GM13976 (cell line): ENCODE measurements at regions not wholly inside any gene's neighbourhood (a gene's known extent, or its start where the extent isn't known, plus 50 kb on each side); places are given as distances from the start of the nearest gene placed in this dataset.

Experiments used
- DNase-seq: peaks from one replicate; pipeline ENCODE4 v3.0.0; 2012; ENCODE audit warnings: low spot score
- in situ Hi-C: fragments of 300-500 bp; cut with MboI; formaldehyde crosslinking; loops from one replicate; pipeline ENCODE4 v1.12.0; 2022; ENCODE audit warnings: low sequenced_read_pairs, mixed read lengths, inconsistent platforms; ENCODE audit not compliant: unreplicated experiment
- TF ChIP-seq, protein P1 (sequence below): IDR thresholded peaks from 2 replicates; pipeline ENCODE4 v1.5.1; 2012; ENCODE audit warnings: borderline replicate concordance, mild to moderate bottlenecking; ENCODE audit not compliant: insufficient read depth; ENCODE audit errors: extremely low read depth, missing control alignments, control extremely low read depth

DNA sequence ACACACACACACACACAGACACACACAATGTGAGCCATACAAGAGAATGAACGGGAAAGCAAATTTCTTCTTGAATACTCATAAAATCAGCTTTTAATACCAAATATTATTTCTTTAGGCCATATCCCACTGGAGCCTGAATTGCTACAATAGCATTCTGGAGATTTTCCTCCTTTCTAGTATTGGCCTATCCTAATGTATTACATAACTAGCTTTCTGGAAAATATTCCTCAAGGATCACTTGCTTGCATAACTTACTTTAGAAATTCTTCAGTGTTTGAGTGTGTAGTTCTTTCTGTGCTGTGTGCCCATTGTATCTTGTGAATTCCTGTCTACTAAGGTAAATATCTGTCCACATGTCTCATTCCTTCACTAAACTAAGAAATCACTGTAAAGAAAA, 351.0 kb upstream of the MCTP2 start:
- TF ChIP-seq, protein P1, sequence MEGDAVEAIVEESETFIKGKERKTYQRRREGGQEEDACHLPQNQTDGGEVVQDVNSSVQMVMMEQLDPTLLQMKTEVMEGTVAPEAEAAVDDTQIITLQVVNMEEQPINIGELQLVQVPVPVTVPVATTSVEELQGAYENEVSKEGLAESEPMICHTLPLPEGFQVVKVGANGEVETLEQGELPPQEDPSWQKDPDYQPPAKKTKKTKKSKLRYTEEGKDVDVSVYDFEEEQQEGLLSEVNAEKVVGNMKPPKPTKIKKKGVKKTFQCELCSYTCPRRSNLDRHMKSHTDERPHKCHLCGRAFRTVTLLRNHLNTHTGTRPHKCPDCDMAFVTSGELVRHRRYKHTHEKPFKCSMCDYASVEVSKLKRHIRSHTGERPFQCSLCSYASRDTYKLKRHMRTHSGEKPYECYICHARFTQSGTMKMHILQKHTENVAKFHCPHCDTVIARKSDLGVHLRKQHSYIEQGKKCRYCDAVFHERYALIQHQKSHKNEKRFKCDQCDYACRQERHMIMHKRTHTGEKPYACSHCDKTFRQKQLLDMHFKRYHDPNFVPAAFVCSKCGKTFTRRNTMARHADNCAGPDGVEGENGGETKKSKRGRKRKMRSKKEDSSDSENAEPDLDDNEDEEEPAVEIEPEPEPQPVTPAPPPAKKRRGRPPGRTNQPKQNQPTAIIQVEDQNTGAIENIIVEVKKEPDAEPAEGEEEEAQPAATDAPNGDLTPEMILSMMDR, result no peak
- in situ Hi-C loops, result no loop called here

DNA sequence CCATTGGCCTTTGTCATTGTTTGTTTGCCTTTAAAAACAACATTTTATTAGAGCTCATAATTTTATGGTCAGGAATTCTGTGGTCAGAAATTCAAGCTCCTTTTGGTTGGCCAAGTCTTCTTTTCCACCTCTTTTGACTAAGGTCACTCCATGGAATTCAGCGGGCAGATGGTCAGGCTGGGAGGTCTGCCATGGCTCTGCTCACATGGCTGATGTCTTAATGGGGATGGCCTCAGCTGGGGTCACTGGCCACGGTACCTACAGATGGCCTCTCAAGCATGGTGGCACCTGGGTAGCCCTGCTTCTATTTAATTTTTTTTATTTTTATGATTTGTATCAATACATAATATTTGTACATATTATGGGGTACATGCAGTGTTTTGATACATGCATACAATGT, 360.8 kb upstream of the MCTP2 start:
- in situ Hi-C loops, result no loop called here
- TF ChIP-seq, protein P1, result no peak
- DNase-seq, result no peak

More for the DNA sequence above, 351.0 kb upstream of the MCTP2 start:
- no peak for DNase-seq

DNA sequence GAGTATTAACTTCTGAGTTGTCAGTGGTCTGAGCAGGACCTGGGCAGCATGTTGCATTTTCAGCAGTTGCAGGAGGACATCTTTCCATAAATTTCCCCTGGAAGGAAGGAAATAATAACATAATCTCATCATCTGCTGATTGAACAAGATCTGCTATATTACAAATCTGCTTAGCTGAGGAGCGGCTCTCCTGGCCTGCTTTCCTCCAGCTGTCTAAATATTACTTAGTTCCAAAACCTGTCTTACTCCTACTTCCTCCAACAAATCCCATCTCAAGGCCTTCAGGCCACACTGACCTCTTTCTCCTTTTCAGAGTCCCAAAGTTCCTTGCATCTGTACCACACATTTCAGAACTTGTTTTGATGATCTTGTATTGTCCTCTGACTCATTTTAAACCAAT, 364.4 kb upstream of the MCTP2 start:
- DNase-seq, result no peak
- in situ Hi-C loops, result no loop called here
- TF ChIP-seq, protein P1, result no peak

DNA sequence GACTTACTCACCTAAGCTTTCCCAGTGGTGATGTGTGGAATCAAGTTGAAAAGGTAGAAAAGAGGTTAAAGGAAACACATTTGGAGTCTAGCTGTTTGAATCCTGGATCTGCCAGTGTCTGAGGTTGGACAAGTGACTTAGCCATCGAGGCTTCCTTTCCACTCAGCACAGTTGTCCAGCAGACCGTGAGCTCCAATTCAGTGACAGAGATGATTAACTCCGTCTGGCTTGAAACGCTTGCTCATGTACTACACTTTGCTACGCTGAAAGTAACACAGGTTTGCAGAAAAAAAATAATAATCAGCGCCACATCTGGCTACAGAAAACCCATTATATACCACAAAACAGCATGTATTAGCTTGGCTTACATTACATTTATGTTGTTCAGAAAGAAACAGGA, 364.9 kb upstream of the MCTP2 start:
- in situ Hi-C loops, result no loop called here
- DNase-seq, result no peak
- TF ChIP-seq, protein P1, result no peak

DNA sequence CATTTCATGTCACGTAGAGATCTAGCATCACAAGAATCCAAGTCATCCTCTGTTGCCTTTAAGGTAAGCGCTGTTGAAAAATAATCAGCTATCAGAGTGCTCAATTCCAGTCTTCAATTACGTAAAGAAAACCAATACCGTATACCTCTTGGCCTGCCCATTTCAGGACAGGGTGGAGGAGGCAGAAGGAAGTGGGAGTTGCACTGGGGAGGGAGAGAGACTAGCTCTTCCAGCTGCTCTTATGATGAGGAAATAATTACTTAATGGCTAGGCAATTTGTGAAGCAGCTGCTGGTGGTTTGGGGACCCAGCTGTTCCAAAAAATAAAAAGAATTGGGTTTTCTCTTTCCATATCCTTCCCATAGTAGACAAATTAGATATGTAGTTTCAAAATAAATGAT, 365.8 kb upstream of the MCTP2 start:
- no peak for DNase-seq
- in situ Hi-C loops, result no loop called here
- TF ChIP-seq, protein P1, result no peak

DNA sequence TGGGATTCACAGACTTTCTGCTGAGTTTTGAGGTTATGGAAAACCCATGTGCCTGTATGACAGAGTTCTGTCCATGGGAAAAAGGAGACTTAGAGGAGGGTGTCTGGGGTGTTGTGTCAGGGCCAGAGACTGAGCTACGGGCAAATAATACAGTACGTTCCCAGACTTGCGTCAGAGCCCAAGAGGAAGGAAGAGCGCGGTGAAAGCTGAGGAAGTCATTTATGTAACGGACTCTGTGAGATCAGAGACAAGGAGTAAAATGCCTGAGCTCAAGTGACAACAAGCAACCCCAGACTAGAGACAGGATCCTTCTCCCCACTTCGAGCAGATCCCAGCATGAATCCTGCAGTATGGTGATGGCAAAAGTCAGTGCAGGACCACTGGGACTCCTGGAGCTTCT, 368.6 kb upstream of the MCTP2 start:
- TF ChIP-seq, protein P1, result no peak
- in situ Hi-C loops, result no loop called here
- no peak for DNase-seq
